ENCODE measurements at regions not wholly inside any gene's neighbourhood (a gene's known extent, or its start where the extent isn't known, plus 50 kb on each side); places are given as distances from the start of the nearest gene placed in this dataset.

DNA sequence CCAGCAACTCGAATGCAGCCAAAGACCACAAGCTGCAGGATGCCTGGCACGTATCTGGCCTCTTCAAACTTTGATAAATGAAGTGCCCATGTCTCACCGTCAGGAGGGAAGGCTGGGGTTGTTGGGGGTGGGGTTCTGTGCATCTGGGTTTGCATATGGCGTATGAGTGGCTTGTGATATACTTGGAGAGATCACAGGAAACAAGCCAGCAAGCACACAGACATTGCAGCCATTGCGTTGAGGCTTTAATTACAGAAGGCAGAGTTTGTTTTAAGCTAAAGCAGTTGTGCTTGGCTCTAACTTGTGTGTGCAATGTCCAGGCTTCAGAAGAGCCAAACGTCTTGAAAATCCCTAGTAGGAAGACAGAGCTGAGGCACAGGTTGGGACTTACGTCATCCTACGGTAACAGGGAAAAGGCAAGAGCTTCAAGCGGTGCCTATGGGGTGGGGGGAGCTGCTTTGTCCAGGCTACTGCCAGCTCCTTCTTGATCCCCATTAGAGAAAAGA is 109.2 kb downstream of the ASB7 start:
- no peak for TF ChIP-seq CTCF (IDR thresholded peaks at IDR 0.05)
- no peak for TF ChIP-seq POLR2AphosphoS5 (IDR thresholded peaks at IDR 0.05; ENCODE audit: low read depth, low read length)
- no peak for TF ChIP-seq RXRA (IDR thresholded peaks at IDR 0.05; ENCODE audit: borderline replicate concordance, low read depth)
- no peak for TF ChIP-seq MEF2A (IDR thresholded peaks at IDR 0.05; ENCODE audit: borderline replicate concordance, low read depth)
- TF ChIP-seq GATA2 (CRISPR knock-in tag; IDR thresholded peaks at IDR 0.05) = no peak
- no peak for TF ChIP-seq USF2 (IDR thresholded peaks at IDR 0.05; ENCODE audit: borderline replicate concordance, low read depth, low read length)
